ENCODE measurements at regions not wholly inside any gene's neighbourhood (a gene's known extent, or its start where the extent isn't known, plus 50 kb on each side); places are given as distances from the start of the nearest gene placed in this dataset.

DNA sequence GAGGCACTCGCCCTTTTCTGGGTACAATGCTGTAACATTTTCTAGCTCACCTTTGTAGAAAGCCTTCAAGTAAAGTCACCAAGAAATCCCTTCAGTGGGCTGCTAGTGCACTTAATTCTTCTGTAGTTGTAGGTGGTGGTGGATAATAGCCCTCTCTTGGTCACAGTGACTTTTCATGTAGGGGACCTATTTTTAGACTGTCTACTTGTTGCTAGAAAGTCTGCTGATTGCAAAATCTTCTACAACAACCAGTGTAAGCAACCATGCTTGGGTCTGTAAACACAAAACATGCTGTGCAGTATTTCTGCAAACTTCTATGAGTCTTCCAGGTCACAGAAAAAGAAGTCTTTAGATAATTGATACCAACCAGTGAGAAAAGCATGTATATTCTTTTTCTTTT is 55.6 kb downstream of the PBDC1 start:
- no peak for DNase-seq (ENCODE audit: low read depth in 2 of 2)

GRCh38 chrX:76248901-76249300 is 76.0 kb downstream of the PBDC1 start:
- no peak for DNase-seq (ENCODE audit: low read depth in 2 of 2)

GRCh38 chrX:76253432-76253831 is 80.6 kb downstream of the PBDC1 start:
- no peak for DNase-seq (ENCODE audit: low read depth in 2 of 2)

- peak in 1 of 2 donors; percentile 4 for DNase-seq (ENCODE audit: low read depth in 2 of 2)
Measured at GRCh38 chrX:76279007-76279406, 106.1 kb downstream of the PBDC1 start.
